GM12801 (cell line): ENCODE measurements at regions not wholly inside any gene's neighbourhood (a gene's known extent, or its start where the extent isn't known, plus 50 kb on each side); places are given as distances from the start of the nearest gene placed in this dataset.

Experiments used
- CTCF ChIP-seq: IDR thresholded peaks from one replicate; pipeline ENCODE4 v1.5.1; 2011; ENCODE audit warnings: control low read depth; ENCODE audit not compliant: insufficient read length; ENCODE audit errors: extremely low read depth

GRCh38 chr6:67449602-67450001 is 1185.5 kb upstream of the ADGRB3 start:
- no peak for TF ChIP-seq CTCF

GRCh38 chr6:67433124-67433523 is 1202.0 kb upstream of the ADGRB3 start:
- no peak for TF ChIP-seq CTCF

GRCh38 chr6:67431076-67431475 is 1204.0 kb upstream of the ADGRB3 start:
- no peak for TF ChIP-seq CTCF

- TF ChIP-seq CTCF, result no peak
Measured at GRCh38 chr6:67412035-67412434, 1223.0 kb upstream of the ADGRB3 start.

- no peak for TF ChIP-seq CTCF
Measured at GRCh38 chr6:67411036-67411435, 1224.0 kb upstream of the ADGRB3 start.

GRCh38 chr6:67394254-67394653 is 1240.8 kb upstream of the ADGRB3 start:
- no peak for TF ChIP-seq CTCF

GRCh38 chr6:67393356-67393755 is 1241.7 kb upstream of the ADGRB3 start:
- TF ChIP-seq CTCF, result no peak

- no peak for TF ChIP-seq CTCF
Measured at GRCh38 chr6:67391955-67392354, 1243.1 kb upstream of the ADGRB3 start.
